Liver (tissue), 3 donors: ENCODE measurements at regions not wholly inside any gene's neighbourhood (a gene's known extent, or its start where the extent isn't known, plus 50 kb on each side); places are given as distances from the start of the nearest gene placed in this dataset.

Experiments
- ATF3 ChIP-seq: IDR thresholded peaks from 2 replicates; pipeline ENCODE4 v1.6.1; 2016; ENCODE audit warnings: antibody characterized with exemption
- CTCF ChIP-seq: fragments of 150-350 bp; IDR thresholded peaks from 2 replicates; pipeline ENCODE4 v1.5.1; 2017; ENCODE audit warnings: improper control_type of control experiment, low read depth, low read length; ENCODE audit not compliant: missing input control
- EGR1 ChIP-seq, 2 donors: IDR thresholded peaks; 2 replicates each; pipeline ENCODE4 v1.6.1; 2016 to 2018; ENCODE audit warnings: antibody characterized with exemption in 2 of 2, low read depth in 2 of 2
- FOXA1 ChIP-seq: IDR thresholded peaks from 2 replicates; pipeline ENCODE4 v1.6.1; 2016; ENCODE audit warnings: antibody characterized with exemption
- GABPA ChIP-seq, 2 donors: IDR thresholded peaks in 1 of 2; conservative IDR thresholded peaks in 1 of 2; 2 replicates each; pipeline ENCODE4 v1.6.1; 2016; ENCODE audit warnings: antibody characterized with exemption in 2 of 2, mild to moderate bottlenecking in 1 of 2, moderate library complexity in 1 of 2
- JUND ChIP-seq, 2 donors: IDR thresholded peaks; 2 replicates each; pipeline ENCODE4 v1.6.1; 2016; ENCODE audit warnings: antibody characterized with exemption in 2 of 2
- MAX ChIP-seq: IDR thresholded peaks from 2 replicates; pipeline ENCODE4 v1.6.1; 2016; ENCODE audit warnings: antibody characterized with exemption
- RAD21 ChIP-seq, 2 donors: IDR thresholded peaks; 2 replicates each; pipeline ENCODE4 v1.6.1; 2016; ENCODE audit warnings: antibody characterized with exemption in 2 of 2, mild to moderate bottlenecking in 2 of 2
- REST ChIP-seq: IDR thresholded peaks from 2 replicates; pipeline ENCODE4 v1.6.1; 2016; ENCODE audit warnings: antibody characterized with exemption, mild to moderate bottlenecking
- YY1 ChIP-seq: IDR thresholded peaks from 2 replicates; pipeline ENCODE4 v1.6.1; 2016; ENCODE audit warnings: antibody characterized with exemption, mild to moderate bottlenecking
- ZBTB33 ChIP-seq: IDR thresholded peaks from 2 replicates; pipeline ENCODE4 v1.6.1; 2016; ENCODE audit warnings: antibody characterized with exemption
- donor health status: healthy.
- donor health status: healthy.

GRCh38 chr12:126397660-126398059 lies 1332.4 kb downstream of the AACS start:
- TF ChIP-seq CTCF (no peak), JUND (IDR thresholded peaks at IDR 0.05) (no peak), ATF3 (no peak), GABPA (IDR thresholded peaks at IDR 0.05 in 1 of 2, conservative IDR thresholded peaks at IDR 0.05 in 1 of 2) (no peak), EGR1 (IDR thresholded peaks at IDR 0.05; ENCODE audit: low read depth in 2 of 2) (no peak), ZBTB33 (no peak), YY1 (no peak), REST (no peak), FOXA1 (no peak), RAD21 (IDR thresholded peaks at IDR 0.05) (no peak), MAX (no peak)
